Glomerular endothelial cell (primary cell): ENCODE measurements at regions not wholly inside any gene's neighbourhood (a gene's known extent, or its start where the extent isn't known, plus 50 kb on each side); places are given as distances from the start of the nearest gene placed in this dataset.
"Not testable (repeated sequence)": the region's sequence is repeated elsewhere in the genome, so short reads cannot be mapped to it uniquely, and the experiment has no call there.

ENCODE experiments used
- DNase-seq: peaks from one replicate; pipeline ENCODE4 v3.0.0-alpha.2; 2011; ENCODE audit warnings: low read depth, low spot score; ENCODE audit errors: extremely low read depth

DNA sequence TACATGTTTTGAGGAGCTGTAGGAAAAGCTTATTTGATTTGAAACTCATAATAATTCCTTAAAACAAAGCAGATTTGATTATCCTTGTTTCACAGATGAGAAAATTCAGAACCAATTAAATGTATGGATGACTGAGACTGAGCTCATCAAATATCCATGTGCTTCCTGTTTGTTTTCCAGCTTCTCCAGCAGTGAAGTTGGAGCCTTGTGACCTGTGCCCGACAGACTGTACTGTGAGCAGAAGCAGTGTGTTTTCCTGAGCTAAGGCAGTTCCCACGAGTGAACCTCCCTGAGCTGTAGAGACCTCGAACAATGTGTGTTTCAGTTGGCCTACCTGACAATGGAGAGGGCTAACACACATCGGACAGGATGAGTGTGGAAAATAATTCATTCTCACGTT lies 599.5 kb upstream of the NRSN1 start:
- DNase-seq: no peak

DNA sequence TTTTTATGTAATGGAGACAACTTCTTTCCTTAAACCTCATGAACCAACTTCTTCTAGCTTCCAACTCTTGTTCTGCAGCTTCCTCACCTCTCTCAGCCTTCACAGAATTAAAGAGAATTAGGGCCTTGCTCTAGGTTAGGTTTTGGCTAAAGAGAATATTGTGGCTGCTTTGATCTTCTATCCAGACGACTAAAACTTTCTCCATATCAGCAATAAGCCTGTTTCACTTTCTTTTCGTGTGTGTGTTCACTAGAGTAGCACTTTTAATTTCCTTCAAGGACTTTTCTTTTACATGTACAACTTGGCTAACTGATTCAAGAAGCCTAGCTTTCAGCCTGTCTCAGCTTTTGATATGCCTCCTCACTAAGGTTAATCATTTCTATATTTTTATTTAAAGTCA lies 596.1 kb upstream of the NRSN1 start:
- DNase-seq: no peak

DNA sequence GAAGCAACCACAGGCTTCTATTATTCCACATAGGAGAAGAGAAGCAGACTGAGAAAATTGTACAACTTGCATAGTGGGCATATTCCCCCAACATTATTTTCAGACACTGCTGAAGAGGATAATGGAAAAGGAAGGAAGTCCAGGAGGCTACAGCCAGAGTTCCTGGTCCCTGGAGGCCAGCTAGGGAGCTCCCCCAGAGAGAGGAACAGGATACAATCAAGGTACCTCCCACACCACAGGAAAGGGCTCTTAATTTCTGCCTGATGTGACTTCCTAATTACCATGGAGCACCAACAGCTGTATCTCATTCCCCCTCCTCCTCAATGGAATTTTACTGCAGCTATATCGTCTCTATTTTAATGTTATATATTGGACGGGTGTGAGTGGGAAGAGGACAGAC lies 594.3 kb upstream of the NRSN1 start:
- DNase-seq: no peak

DNA sequence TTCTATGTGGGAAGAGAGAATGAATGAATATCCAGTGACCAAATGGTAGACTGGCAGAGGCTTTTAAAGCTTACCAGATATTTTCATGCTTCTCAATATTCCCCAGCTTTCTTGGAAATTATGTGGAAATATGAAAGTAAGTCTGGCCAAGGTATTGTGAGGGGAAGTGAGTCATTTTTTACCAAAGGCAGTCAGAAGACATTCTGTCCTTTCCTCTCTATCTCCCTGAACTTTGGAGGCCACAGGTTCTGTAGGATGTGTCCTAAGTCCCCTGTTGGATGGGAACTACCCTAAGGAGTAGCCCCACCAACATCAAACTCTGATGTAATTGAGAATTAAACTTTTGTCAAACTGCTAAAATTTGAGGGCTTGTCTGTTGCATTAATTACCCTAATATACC lies 593.8 kb upstream of the NRSN1 start:
- DNase-seq: no peak

DNA sequence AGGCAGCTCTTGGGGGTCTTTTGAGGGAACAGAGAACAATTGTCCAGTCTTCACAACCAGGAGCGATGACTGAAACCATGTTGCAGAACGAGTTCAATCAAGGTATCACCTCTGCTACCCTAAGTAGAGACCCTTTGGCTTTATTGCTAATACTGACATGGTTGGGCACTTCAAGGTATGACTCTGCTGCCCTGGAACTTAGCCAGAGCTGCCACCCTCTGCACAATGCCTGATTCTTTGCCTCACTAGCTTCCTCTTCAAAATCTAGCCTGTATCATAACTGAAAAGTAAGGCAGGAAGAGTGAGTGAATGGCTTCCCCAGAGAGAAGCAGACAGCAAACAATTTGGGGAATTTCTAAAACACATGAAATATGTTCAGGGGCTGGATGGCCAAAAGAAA lies 592.7 kb upstream of the NRSN1 start:
- no peak for DNase-seq

DNA sequence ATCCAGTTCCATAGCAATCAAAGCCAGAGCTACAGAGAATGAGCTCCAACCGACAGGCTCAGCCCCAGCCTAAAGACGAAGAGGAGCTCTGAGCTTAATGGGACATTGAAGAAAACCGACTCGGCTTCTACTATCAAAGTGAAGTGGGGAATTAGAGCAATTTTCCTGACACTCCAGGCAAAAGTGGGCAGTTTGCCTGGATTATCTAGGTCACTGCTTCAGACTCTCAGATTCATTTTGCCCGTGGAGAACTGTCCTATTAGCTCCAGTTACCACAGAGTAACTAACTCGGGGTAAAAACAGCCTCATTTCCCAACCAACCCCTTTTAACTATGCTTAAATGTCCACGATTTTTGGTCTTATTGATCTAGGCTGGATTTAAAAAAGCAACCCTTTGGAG lies 592.1 kb upstream of the NRSN1 start:
- DNase-seq: no peak

DNA sequence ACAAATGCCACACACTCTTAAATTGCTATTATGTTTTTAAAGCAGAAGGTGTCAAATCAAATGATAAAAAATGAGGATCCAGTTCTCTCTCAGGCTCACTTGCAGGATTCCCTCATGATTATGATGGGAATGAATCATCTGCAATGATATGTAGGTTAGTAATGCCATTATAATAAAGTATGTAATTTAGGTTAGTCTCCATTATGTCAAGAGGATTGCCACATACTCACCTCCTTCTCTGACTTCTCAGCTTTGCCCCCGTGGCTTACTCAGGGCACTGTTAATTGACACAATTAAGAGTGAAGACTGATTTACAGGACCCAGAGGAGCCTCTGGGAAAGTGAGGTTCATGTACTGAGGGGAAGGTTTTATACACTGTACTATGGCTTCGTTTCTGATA lies 591.7 kb upstream of the NRSN1 start:
- DNase-seq: no peak

DNA sequence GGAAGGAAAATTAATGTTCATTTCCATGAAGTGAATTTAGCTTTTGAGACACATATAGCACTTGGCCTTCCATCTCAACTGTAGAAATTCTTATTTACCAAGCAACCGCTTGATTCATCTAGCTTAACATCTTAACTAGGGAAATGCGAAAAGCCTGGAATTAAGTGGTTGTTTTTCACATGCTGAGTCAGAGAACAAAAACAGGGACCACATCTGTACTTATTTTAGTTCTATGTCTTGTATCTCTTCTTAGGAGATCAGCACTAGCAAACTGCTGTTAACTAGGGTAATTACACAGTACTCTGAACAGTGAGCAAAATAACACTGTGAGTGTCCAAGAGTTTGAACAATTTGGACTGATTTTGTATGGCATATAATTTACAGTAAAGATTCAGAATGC lies 590.9 kb upstream of the NRSN1 start:
- no peak for DNase-seq

DNA sequence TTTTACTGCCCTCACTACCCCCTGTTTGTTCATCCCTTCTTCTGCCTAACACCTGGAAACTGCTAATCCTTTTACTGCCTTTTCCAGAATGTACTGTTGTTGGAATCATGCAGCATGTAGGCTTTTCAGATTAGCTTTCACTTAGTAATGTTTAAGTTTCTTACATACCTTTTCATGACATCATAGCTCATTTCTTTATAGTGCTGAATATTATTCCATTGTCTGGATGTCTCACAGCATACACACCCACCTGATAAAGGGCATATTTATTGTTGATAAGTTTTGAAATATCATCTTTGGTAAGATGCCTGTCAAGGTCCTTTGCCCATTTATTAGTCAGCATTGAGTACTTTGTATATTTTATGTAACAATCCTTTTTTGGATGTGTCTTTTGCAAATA lies 588.2 kb upstream of the NRSN1 start:
- no peak for DNase-seq

DNA sequence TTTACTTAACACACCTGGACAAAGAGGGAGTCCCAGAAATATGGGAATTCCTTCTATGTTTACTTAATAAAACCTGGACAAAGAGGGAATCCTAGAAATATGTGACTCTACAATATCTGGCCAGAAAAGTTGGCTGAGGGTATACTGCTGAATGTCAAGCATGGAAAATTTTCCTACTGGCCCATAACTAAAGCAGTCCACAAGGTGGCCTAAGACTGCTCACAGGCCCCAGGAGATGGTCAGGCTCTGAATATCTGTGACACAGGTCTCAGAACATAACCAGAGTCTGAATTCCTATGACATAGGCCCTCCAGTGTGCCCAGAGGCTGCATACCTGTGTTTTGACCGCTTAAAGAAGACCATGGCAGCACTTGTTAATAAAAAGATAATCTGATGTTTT lies 578.2 kb upstream of the NRSN1 start:
- DNase-seq: no peak

DNA sequence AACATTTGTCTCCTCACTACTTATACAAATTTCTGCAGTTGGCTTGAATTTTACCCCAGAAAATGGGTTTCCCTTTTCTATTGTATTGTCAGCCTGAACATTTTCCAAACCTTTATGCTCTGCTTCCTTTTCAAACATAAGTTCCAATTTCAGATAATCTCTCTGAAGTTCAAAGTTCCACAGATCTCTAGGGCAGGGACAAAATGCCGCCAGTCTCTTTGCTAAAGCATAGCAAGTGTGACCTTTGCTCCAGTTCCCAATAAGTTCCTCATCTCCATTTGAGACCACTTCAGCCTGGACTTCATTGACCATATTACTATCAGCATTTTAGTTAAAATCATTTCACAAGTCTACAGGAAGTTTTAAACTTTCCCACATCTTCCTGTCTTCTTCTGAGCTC lies 571.1 kb upstream of the NRSN1 start:
- not testable (repeated sequence) for DNase-seq

DNA sequence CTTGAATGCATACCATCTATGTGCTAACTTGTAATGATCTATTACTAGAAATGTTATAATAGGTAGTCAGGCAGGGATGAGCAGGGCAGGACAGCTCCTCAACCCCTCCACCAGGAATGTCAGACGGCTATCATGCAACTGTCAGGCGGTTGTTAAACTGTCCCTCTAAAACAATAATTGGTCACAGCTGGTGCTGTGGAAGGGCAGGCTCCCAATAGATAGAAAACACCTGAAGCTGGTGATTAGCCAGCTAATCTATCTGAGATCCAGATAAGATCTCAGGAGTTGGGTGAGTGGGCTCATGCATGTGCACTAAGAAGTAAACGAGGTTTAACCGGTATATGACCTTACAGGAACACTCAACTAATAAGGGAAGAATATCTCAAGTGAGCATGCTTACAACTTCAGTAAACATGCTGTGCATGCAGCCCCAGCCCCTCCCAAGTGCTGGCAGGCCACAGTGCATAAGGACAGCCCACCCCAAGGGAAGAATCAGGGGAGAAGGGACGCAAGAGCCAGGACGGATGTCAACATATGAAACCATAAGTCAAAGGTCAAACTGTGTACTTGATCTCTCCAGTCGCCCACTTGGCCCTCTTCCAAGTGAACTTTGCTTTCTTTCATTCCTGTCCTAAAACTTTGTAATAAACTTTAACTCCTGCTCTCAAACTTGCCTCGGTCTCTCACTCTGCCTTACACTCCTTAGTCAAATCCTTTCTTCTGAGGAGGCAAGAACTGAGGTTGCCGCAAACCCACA lies 566.2 kb upstream of the NRSN1 start:
- DNase-seq: no peak

DNA sequence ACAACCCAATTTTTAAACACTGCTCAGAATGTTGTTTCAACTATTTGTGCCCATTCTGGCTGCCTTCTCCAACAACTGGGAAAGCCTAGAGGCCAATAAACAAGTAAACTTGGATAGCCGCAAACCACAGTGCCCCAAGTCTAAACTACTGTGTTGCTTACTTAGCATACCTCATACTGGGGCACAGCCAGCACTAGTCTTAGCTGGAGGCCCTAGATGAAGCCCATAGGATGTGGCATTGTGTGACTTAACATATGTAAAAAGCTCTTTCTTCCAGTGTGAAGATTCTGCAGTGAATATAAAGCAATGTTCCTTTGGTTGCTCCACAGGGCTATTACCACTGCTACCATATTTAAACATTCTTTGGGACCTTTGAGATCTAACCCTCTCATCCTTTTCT lies 564.3 kb upstream of the NRSN1 start:
- no peak for DNase-seq

DNA sequence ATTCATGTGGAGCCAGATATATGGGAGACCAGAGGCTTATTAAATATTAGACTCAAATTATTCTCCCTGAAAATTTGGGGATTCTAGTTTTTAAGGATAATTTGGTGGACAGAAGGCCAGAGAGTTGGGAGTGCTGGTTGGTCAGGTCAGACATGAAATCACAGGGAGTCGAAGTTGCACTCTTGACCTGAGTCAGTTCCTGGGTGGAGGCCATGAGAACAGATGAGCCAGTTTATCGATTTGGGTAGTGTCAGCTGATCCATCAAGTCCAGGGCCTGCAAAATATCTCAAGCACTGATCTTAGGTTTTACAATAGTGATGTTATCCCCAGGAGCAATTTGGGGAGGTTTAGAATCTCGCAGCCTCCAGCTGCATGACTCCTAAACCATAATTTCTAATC lies 563.5 kb upstream of the NRSN1 start:
- no peak for DNase-seq

DNA sequence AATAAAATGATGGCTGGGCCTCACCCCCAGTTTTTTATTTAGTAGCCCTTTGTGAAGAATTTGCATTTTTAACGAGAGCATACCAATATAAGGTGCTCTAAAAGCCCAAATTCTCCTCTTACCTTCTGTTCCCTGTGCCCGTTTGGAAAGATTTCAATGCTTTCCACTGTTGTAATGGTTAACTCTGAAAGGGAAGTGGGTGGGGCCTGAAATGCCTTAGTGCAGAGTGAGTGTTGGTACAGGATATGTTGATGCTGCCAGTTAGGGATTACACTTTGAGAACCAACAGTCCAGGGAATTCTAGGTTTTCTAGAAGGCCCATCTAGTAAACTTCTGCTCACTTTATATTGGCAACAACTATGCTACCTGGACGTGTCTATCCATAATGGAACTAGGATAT lies 562.7 kb upstream of the NRSN1 start:
- DNase-seq: no peak

DNA sequence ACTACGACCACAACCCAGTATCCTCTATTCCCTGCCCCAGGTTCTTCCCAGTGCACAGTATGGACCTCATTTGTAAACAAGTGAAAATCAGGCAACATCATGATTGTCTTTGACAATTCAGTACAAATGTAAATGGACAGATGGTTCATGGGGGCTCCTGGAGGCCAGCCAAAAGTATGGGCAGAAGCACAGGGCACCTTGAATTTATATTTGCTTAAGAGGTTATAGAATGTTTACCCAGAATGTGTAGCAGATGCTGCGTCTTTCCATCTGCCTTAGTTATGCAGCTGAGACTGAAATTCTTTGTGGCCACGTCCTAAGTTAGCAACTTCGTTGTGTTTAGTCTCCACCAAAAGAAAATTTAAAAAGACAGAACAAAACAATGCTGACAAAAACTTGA lies 559.6 kb upstream of the NRSN1 start:
- DNase-seq: no peak

DNA sequence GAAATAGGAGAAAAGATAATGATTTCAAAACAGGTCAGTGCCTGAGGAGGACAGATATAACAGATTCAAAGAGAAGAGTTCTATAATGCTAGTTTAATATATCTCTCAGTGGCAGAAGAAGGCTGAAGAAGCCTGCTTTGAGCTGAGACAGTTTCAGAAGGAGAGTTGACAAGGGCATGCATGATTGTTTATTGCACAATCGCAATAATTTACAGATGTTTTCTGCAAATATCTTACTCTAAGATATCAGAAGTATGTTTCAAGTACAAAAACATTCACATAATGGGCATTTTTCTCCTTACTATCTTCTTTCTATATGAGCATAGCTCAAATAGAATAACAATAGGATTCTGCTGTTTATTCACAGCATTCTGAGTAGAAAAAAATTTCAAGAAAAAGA lies 557.7 kb upstream of the NRSN1 start:
- no peak for DNase-seq

DNA sequence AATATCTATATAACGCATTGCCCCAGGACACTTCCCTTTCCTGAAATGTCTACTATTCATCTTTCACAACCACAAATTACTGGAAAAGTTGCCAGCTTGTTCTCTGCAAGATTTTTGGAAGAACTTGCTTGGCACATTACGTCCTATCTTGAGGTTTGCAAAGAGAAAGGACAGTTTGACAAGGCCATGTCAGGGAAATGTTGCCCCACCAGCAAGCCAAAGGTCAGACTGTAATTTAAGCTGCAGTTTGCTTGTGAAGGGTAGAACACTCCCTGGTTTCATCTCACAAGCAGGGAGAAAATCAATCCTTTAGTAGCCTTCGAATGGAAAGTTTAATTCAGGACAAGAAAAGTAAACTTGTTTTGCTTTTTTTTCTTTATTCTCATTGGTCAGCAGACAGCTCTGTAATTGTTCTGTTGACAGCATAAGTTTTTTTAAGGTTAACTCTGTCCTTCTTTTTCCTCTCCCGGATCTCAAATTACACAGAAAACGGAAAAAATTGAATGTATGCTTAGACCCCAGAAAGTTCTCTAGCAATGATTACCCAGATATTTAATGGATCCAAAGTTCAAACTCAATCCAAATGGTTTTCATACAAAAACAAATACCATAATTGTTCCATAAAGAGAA lies 541.8 kb upstream of the NRSN1 start:
- no peak for DNase-seq

DNA sequence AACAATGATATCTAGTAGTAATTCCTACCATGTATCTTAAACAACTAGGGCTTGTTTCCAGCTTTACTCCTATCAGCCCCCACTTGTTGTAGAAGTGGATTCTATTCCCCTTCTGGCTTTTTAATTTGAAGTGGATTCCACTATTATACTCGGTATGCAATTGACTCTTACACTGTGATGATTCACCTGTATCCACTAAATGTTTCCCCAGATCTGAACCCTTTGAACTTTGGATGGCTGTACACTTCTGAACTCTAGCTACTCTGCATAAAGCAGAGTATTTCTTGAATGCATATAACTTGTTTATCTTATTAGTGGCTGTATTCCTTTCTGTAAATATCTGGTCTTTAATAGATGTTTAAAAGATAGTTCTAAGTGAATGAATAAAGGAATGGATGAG lies 538.4 kb upstream of the NRSN1 start:
- DNase-seq: no peak

DNA sequence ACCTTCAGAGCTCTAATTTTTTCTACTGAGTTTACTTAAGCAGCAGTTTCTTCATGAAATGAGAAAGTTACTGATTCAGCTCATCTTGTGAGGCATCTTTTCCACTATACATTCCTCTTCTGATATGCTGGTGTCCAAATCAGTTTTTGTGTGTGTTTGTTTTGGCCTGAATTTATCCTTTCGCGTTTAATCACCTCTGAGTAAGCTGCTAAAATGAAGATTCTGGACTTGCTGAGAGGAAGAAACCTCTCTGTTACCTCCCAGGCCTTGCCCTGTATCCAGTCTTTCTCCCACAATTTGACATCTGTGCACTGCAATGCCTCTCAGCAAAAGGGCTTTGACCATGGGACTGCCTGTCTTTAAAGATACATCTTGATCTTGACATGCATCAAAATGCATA lies 536.2 kb upstream of the NRSN1 start:
- no peak for DNase-seq

DNA sequence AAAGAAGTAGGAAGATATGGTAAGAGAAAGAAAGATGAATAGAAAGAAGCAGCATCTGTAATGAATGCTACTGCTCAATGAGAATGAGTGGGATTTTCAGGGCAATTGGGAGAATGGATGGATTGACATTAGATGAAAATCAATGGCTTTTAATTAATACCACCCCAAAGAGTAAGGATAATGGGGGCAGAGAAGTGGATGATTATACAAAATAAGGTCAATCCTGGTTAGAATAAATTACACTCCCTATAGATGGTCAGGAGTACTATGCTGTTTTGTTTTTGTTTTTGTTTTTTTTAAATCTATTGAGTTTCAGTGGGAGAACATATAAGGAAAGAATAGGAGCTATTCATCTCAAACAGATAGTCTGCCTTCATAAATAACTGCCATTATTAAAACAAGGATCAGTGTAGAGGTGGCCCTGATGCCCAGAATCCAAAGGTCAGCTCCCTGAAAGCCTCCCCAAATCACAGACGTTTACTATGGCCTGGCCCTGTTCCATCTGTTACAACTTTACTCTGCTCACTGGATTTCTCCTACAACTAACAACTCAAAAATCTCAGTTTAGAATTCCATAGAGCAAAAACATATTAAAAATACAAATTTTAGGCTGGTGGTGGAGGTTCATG lies 535.4 kb upstream of the NRSN1 start:
- no peak for DNase-seq

DNA sequence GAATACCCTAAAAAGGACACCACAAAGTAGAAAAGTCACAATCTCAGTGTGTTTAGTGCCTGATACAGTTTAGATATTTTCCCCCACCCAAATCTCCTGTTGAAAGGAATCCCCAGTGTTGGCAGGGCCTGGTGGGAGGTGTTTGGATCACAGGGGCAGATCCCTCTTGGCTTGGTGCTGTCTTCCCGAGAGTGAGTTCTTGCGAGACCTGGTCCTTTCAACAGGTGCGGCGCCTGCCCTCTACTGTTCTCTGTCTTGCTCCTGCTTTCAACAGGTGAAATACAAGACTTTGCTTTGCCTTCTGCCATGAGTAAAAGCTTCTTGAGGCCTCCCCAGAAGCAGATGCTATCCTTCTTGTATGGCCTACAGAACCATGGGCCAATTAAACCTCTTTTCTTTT lies 534.3 kb upstream of the NRSN1 start:
- DNase-seq: no peak
